ENCODE measurements at regions not wholly inside any gene's neighbourhood (a gene's known extent, or its start where the extent isn't known, plus 50 kb on each side); places are given as distances from the start of the nearest gene placed in this dataset.

DNA sequence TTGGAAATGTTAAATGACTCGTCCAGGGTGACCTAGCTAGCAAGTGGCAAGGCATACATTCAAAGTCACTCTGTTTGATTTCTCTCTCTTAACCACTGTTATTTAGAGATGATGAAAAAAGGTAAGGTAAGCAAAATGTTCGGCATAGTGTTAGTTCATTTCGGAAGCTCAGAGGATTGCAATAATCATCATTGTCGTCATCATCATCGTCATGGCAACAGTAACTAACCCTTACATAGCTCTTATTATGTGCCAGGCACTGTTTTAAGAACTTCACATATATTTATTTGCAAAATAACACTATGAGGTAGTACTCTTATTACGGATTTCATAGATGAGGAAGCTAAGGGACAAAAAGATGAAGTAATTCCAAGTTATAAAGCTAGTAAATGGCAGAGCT, 292.7 kb upstream of the CXCR4 start:
- TF ChIP-seq EZH2 (IDR thresholded peaks at IDR 0.05; ENCODE audit: low read length), result no peak
- TF ChIP-seq, protein P1, sequence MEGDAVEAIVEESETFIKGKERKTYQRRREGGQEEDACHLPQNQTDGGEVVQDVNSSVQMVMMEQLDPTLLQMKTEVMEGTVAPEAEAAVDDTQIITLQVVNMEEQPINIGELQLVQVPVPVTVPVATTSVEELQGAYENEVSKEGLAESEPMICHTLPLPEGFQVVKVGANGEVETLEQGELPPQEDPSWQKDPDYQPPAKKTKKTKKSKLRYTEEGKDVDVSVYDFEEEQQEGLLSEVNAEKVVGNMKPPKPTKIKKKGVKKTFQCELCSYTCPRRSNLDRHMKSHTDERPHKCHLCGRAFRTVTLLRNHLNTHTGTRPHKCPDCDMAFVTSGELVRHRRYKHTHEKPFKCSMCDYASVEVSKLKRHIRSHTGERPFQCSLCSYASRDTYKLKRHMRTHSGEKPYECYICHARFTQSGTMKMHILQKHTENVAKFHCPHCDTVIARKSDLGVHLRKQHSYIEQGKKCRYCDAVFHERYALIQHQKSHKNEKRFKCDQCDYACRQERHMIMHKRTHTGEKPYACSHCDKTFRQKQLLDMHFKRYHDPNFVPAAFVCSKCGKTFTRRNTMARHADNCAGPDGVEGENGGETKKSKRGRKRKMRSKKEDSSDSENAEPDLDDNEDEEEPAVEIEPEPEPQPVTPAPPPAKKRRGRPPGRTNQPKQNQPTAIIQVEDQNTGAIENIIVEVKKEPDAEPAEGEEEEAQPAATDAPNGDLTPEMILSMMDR (optimal IDR thresholded peaks at IDR 0.05 in 1 of 3, IDR thresholded peaks at IDR 0.05 in 1 of 3, conservative IDR thresholded peaks at IDR 0.05 in 1 of 3; ENCODE audit: extremely low read depth in 1 of 3, insufficient read depth in 2 of 3, low read length in 3 of 3), result no peak

Data from keratinocyte (primary cell).